Forelimb muscle (tissue), 1 donor: ENCODE measurements at regions not wholly inside any gene's neighbourhood (a gene's known extent, or its start where the extent isn't known, plus 50 kb on each side); places are given as distances from the start of the nearest gene placed in this dataset.
"Not testable (repeated sequence)": the region's sequence is repeated elsewhere in the genome, so short reads cannot be mapped to it uniquely, and the experiment has no call there.

Source experiments
- DNase-seq: peaks from one replicate; pipeline ENCODE4 v3.0.0-alpha.2; 2013; ENCODE audit warnings: low read depth

DNA sequence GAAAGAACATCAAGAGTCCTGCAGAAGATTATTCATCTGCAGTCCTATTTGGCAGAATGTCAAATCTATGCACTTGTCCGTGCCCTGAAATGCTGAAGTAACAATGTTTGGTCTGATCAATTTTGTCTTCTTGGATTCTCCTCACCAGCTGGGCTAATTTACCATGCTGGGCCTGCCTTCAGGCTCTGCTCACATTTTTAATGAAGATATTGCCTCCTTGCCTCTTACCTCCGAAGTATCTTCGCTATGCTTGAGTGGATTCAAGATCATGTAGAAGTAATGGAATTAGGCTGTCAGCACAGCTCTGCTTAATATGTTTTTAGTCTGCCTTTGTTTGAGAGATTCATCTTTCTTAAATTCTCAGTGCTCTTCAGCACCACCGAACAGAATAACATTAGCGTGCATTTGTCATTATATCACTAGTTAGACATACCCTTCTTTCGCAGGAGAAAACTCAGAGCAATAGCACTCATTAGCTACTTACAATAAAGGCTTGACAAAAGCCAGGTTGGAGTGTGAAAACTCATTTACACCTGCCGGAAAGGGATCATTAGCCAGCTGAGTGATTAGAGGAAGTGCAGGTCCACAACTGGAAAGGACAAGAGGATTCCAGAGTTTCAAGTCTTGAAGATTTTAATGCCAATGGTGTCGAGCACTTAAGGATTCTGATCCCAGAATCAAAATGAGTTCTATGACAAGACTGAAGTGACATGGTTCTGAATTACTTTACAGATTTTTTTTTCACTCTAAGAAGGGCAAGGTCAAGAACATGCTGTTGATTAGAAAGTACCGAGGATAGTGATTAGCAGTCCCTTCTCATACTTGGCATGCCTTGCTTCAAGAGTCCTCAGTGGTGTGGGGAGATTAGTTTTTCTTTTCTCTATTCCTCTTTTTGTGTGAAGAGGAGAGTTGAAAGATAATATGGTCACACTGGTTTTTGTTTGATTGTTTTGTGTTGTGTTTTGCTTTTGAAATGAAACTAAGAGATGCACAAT, 405.6 kb upstream of the TOM1L1 start:
- no peak for DNase-seq

DNA sequence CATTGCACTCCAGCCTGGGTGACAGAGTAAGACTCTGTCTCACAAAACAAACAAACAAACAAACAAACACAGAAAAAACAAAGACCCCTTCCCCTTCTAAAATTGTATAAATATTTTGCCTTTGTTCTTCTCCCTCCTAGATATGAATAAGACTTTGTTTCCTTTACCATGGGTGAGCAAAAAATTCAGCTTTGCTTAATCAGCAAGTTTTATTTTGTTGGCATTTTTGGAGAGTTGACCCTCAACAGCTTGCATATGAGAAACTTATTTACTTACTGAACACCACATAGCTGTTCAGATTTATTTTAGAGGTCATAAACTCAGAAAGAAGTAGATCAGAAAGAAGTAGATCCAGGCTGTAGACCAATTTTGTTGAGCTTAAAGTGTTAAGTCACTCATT, 395.2 kb upstream of the TOM1L1 start:
- no peak for DNase-seq

DNA sequence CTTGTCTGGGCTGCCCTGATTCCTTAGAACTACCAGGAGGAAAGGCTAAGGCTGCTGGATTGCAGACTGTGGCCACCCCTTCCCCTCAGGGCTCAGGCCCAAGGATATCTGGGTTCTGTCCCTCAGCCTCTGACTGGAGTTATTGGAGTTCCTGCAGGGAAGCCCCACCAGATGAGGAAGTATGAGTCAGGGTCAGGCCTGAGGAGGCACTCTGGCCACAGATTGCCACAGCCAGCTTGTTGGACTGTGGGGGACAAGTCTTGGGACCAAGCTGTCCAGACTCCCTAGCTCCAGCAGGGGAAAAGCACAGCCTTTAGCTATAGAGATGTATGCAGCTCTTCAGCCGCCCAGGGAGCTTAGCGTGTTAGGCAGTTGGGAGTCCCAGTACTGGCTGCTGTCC, 381.9 kb upstream of the TOM1L1 start:
- no peak for DNase-seq

GRCh38 chr17:54521137-54521536, 379.5 kb upstream of the TOM1L1 start:
- no peak for DNase-seq

- DNase-seq, result no peak
Observed at GRCh38 chr17:54524501-54524900, 376.2 kb upstream of the TOM1L1 start.

- DNase-seq, result no peak
Observed at GRCh38 chr17:54527941-54528340, 372.7 kb upstream of the TOM1L1 start.

DNA sequence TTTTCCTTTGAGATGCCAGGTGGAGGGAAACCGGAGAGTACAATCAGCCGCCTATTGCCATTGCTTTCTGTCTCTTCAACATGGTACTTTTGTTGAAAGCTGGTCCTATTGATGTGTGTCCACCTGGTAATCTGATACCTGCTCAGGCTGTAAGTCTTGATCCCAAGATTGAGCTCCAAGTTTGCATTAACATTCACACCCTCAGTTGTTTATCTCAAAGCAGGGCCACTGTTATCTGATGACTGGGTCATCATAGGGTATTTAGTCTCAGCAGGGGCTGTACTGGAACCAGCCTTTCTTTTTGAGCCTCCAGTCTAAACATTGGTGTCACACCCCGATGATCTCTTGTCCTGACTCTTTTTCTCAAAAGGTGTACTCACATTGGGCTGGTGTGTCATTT, 370.3 kb upstream of the TOM1L1 start:
- no peak for DNase-seq

- no peak for DNase-seq
Observed at GRCh38 chr17:54536306-54536705, 364.3 kb upstream of the TOM1L1 start.

- DNase-seq, result no peak
Observed at GRCh38 chr17:54537656-54538055, 363.0 kb upstream of the TOM1L1 start.

- DNase-seq, result no peak
Observed at GRCh38 chr17:54544249-54544648, 356.4 kb upstream of the TOM1L1 start.

DNA sequence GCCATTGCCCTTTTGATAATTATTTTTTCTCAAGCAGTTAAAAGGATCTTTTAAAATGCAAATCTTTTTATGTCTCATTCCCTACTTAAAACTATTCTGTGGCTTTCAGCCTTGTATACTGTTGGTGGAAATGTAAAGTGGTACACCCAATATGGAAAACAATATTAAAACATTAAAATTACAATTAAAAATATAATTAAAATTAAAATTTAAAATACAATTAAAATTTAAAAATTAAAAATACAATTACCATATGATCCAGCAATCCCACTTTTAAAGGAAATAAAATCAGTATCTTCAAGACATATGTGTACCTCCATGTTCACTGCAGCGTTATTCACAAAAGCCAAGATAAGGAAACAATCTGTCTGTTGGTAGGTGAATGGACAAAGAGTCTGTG, 340.8 kb upstream of the TOM1L1 start:
- no peak for DNase-seq

GRCh38 chr17:54608634-54609155, 292.0 kb upstream of the TOM1L1 start:
- DNase-seq, result no peak

DNA sequence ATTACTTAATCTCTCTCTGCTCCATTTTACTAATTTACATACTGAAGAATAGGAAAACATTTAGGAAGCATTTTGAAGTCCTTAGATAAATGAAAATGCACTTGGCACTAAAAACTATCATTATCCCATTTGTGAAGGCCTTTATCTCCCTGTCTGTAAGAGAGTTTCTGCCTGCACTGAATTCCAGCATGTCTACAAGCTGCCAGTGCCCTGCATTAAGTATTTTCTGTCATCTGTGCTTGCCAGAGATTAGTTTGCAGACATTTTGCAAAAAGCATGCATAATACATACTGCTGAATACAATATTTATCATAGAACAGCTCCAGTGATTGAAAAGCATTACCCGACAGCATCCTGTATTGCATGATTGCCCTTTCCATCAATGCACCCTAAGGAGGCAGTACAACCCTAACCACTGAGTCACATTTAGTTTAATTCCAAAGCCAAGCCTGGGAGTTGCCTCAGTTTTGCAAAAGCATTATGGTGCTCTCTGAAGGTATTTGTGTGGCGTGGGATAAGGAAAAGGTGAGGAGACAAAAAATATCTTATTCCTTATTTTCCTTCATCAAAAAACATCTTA, 280.2 kb upstream of the TOM1L1 start:
- DNase-seq, result no peak

- DNase-seq, result peak; percentile 20
Observed at GRCh38 chr17:54623746-54624145, 276.9 kb upstream of the TOM1L1 start.

- no peak for DNase-seq
Observed at GRCh38 chr17:54626146-54626703, 274.4 kb upstream of the TOM1L1 start.

GRCh38 chr17:54639426-54639825, 261.2 kb upstream of the TOM1L1 start:
- not testable (repeated sequence) for DNase-seq

DNA sequence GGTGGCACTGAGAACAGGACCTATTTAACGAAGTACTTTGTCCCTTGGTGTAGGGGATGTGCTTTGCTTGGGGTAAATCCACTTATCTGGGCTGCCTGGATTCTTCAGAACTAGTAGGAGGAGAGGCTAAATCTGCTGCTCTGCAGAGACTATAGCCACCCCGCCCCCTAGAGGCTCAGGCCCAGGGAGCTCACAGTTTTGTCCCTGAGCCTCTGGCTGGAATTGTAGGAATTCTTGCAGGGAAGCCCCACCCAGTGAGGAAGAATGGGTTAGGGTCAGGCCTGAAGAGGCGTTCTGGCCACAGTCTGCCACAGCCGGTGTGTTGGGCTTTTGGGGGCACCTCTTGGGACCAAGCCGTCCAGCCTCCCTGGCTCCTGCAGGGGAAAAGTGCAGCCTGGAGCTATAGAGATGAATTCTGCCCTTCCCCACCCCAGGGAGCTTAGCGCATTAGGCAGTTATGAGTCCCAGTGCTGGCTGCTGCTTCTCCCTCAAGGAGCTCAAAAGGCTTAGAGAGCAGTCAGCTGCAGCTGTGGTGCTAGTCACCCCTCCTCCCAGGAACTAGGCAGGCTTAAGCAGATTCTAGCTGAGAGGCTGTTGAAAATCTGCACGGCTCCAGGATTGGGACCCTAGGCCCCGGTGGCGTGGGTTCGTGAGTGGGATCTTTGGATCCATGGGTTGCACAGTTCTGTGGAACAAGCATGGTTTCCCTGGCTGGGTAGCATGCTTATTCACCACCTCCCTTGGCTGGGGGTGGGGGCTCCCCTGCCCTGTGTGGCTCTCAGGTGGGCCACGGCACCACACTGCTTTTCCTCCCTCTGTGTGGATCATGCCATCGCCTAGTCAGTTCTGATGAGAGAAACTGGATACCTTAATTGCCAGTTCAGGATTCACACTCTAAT, 237.4 kb upstream of the TOM1L1 start:
- DNase-seq, result no peak

- no peak for DNase-seq
Observed at GRCh38 chr17:54666559-54666958, 234.1 kb upstream of the TOM1L1 start.

DNA sequence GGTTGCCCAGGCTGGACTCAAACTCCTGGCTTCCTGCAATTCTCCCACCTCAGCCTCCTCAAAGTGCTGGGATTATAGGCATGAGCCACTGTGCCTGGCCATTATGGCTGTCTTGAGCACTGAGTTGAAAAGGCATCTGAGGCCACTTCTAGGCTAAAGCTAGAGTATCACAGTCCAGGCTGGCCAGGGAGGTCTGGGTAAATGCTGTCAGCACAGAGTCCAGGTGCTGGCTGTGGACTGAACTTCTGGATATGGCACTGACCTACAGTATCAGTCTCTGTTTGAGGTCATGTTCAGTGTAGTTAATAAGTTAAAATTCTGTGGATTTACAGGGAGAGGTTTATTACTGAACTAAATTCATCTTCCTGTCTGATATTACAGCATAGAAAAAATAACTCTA, 222.5 kb upstream of the TOM1L1 start:
- no peak for DNase-seq

DNA sequence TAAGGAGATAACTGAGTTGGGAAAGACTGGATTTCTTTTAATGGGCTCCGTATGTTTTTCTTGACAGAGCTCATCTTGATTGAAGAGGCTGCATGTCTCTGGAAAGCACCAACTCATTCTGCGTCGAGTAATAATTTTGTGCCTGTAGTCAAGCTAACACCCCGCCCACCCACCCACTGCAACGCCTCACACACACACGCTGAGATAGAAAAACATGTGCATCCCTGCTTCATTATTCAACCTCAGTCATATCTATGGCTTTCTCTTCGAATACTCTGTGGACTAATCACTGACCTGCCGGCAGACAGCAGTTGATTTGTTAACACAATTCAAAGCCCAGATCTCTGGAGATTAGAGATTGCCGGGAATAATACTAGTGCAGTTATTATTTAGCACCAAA, 220.2 kb upstream of the TOM1L1 start:
- DNase-seq, result no peak

GRCh38 chr17:54694287-54694887, 206.3 kb upstream of the TOM1L1 start:
- DNase-seq, result no peak
